Activated CD8-positive, alpha-beta memory T cell treated with anti-CD3 and anti-CD28 coated beads for 36 hours (primary cell): ENCODE measurements at regions not wholly inside any gene's neighbourhood (a gene's known extent, or its start where the extent isn't known, plus 50 kb on each side); places are given as distances from the start of the nearest gene placed in this dataset.

Experiments
- CTCF ChIA-PET: fragments of 350-600 bp; sonication (Branson Sonifier 250); formaldehyde crosslinking; loops from one replicate; lab custom pipeline; 2021; ENCODE audit warnings: antibody characterized with exemption; lab: Charles Lee
- POLR2A ChIA-PET: fragments of 350-600 bp; sonication (Branson Sonifier 250); formaldehyde crosslinking; loops from one replicate; lab custom pipeline; 2021; ENCODE audit warnings: antibody characterized with exemption; lab: Charles Lee

DNA sequence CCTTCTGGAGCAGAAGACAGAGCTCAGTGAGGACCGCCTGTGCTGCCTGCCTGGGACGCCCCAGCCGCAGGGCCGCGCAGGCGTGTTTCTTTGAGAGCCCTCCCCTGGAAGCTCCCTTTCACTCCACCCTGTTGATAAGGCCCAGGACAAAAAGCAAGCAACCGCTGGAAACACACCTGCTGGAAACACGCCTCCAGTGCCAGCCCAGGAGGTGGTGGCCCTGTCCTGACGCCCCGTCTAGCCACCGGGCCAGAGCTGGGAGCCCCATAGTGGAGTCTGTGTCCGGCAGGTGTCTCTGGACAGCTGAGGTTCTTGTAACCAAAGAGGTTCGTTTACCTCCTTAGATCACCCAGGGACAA, 173.8 kb downstream of the KATNAL1 start:
- POLR2A ChIA-PET, result interaction anchor here (1.5 to 1.9 kb wide), 2 partner anchors 9 to 25 kb away, joined by 6 to 11 read pairs; no protein-coding TSS in a partner anchor
- CTCF ChIA-PET, result interaction anchor here (0.6 to 7.4 kb wide), 9 partner anchors 11 to 518 kb away, joined by 3 to 83 read pairs (median 5); no protein-coding TSS in a partner anchor

DNA sequence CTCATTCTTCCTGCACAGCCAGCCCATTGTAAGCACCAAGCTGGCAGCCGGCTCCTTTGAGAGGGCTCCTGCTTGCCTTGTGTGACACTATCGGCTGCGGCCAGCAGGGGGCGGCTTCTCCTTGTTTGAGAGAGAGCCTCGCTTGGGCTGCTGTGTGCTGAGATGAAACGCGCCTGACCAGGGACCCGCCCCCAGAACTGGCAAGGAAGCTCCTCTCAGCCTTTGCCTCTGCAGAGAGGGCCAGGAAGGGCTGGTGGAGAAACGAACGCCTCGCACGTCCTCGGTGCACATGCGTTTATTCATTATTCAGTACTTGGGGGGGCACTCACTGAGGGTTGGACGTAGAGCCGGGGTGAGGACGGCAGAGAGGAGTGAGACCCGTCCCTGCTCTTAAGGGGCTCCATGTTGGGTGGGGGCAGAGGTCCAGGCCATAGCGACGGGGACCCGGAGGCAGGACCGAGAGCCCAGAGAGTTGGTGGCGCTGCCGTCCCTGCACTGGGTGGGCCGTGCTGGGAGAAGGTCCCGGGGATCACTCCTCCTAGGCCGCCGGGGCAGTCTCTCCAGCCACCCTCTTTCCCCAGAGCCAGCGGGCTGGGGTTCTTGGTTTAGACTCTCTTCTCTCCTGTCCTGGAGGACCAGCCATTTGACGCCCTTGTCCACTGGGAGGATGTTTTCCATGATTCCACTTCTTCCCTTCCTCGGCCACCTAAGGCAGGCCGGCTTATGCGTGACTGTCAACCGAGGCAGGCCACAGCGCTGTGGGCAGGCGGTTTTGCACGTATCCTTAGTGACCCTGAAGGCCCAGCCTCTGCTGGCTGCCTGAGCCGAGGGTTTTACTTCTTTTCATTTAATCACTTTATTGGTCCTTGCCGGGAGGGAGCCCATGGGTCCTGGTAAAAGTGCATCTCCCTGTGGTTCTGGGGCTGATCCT, 174.5 kb downstream of the KATNAL1 start:
- CTCF ChIA-PET, result interaction anchor here (0.6 to 7.4 kb wide), 28 partner anchors 11 to 520 kb away, joined by 3 to 83 read pairs (median 4); partner anchors contain the start of gene KATNAL1
- POLR2A ChIA-PET, result interaction anchor here (1.5 to 1.9 kb wide), 2 partner anchors 10 to 26 kb away, joined by 6 to 11 read pairs; no protein-coding TSS in a partner anchor

DNA sequence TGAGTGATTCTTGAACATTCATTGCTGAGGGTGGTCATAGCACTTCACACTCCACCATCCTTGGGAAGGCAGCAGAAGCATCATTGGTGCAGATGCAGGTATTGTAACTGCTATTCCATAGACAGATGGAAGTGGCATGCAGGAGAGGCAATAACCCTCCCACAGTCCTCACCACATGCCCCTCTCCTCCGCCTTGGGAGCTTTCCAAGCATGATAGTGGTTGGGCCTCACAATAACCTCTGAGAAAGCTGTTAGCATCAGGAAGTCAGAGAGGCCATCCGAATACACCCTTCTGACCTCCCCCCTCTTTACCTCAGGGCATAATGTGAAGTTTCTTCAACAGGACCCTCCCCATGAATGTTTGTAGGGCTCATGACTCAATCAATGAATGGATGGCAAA, 177.9 kb downstream of the KATNAL1 start:
- POLR2A ChIA-PET, result no interaction called here

DNA sequence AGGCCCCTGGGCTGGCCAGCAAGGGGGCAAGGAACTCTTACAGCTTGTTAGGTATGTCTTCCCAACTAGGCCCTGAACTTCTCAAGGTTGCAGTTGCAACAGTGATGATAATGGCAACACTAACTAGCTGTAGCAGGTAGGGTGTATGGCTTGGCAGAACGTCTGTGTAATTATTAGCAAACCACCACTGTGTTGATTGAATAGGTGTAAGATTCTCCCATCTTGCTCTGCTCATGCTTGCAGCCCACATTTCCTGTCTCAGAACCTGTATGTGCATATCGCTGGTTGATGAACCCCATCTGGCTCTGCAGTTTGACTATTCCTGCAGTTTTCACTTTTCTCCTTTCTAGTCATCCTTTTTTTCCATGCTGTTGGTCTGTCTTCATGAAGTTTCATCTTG, 178.8 kb downstream of the KATNAL1 start:
- POLR2A ChIA-PET, result no interaction called here
- CTCF ChIA-PET, result interaction anchor here (0.6 to 0.7 kb wide), 2 partner anchors 14 to 66 kb away, joined by 3 read pairs; no protein-coding TSS in a partner anchor

More for the DNA sequence above, 177.9 kb downstream of the KATNAL1 start:
- CTCF ChIA-PET, result interaction anchor here (7.4 kb wide), 1 partner anchor 16 kb away, joined by 83 read pairs; no protein-coding TSS in a partner anchor

DNA sequence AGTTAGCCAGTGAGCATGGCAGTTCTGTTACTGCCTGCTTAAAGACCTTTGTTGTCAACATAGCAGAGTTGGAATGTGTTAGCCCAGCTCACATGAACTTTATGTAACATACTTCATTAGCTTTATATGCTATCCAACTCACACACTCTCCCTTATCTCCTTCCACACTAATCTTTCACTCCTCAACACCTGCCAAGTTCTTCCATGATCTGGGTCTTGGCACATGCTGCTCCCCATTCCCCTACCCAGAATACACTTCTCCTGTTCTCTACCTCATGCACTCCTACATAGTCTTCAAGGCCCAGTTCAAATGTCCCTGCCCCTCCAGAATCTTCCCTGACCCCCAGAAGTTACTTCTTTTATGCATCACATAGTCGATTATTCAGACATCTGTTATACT, 179.3 kb downstream of the KATNAL1 start:
- ChIA-PET POLR2A (no interaction called here), CTCF (interaction anchor here (0.6 to 0.7 kb wide), 2 partner anchors 13 to 66 kb away, joined by 3 read pairs; no protein-coding TSS in a partner anchor)

DNA sequence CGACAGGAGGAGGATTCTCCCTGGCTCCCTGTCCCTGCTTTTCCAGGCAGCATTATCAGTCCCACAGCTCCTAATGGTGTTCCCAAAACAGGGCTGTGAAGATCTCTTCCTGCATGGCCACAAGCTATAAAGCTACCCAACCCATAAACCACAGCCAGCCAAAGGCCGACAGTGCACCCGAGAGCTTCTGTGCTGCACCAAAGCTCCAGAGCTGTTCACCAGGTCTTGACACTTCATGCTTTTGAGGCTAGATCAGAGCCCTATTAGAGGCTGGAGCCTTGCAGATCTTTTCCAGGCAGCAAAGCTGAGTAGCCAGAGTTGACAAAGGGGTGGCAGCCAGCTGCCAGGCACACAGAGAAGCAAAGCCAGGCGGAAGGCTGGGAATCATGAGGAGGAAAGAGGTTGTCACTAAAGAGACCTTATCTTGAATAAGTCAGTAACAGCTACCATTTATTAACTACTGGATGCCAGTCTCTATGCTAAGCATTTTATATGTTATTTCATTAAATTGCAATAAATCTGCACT, 180.4 kb downstream of the KATNAL1 start:
- CTCF ChIA-PET, result interaction anchor here (1.0 to 1.8 kb wide), 2 partner anchors 12 to 31 kb away, joined by 3 to 4 read pairs; no protein-coding TSS in a partner anchor
- POLR2A ChIA-PET, result no interaction called here

DNA sequence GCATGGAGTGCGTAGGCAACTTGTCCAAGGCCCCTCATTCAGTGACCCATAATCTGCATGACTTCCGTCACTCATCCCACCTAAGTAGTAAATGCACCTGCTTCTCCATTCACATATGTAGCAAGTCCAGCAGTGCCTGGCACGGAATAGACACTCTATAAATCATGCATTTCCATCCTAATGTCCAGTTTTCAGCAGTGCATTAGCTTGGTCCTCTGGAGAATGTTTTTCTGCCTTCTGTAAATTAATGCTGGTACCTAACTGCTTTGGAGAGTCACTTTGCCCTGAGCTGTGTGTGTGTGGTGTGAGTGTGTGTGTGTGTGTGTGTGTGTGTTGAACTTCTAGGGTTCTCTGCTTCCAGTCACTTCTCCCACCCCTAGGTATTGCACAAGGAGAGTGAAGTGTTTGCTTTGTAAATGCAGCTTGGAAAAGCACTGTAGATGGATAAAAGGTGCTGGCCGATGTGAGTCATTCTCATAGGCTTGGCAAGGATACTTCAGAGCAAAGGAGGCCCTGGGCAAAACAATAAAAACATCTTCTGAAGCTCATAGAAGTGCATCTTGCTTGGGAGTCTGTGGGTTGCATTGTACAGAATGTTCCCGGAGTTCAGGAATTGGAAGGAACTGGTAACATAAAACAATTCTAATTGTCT, 181.8 kb downstream of the KATNAL1 start:
- ChIA-PET CTCF (interaction anchor here (1.8 kb wide), 1 partner anchor 10 kb away, joined by 4 read pairs; no protein-coding TSS in a partner anchor), POLR2A (no interaction called here)

DNA sequence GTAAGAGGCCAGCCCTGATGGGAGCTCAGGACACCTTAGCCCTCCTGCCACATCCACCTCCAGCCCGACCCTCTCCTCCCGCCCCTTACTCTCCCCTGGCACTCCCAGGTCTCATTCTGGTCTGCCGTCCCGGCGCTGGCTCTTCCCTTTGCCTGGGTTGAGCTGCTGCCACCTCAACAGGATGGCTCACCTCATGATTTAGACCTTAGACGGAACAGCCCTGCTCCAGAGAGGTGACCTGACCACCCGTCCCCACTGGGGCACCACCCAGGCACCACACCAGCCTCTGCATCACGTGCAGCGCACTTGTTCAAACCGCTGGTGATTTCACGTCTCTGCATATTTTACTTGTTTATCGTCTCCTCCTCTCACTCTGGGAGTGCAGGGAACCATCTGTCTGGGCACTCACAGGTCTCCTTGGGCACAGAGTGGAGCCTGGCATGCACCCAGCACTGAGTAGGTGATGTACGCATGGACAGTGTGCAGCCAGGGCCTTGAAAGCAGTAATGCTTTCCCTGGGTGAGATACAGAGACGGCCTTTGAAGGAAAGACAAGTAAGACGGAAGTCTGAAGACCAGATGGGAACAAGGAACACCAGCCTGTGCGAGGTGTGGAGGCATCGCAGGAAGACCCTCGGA, 183.1 kb downstream of the KATNAL1 start:
- POLR2A ChIA-PET, result no interaction called here
- CTCF ChIA-PET, result no interaction called here

DNA sequence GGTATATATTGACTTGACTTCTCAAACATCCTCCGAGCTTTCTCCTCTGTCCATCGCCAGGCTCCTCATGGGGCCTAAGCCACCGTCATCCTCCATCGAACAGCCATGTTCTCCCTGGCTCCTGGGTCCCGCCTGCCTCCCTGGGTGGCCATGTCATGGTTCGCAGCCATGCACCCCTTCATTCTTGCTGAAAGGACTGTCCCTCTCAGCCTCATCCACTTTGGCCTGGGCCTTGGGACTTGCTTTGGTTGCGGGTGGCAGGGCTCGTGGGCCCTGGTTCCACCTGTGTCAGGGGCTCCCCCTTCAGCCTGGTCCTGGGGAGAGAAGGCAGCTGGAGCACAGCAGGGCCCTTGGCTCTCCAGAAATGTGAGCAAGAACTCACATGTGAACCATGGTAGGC, 183.8 kb downstream of the KATNAL1 start:
- ChIA-PET POLR2A (no interaction called here), CTCF (interaction anchor here (1.1 to 3.8 kb wide), 2 partner anchors 9 kb away, joined by 5 to 18 read pairs; no protein-coding TSS in a partner anchor)

DNA sequence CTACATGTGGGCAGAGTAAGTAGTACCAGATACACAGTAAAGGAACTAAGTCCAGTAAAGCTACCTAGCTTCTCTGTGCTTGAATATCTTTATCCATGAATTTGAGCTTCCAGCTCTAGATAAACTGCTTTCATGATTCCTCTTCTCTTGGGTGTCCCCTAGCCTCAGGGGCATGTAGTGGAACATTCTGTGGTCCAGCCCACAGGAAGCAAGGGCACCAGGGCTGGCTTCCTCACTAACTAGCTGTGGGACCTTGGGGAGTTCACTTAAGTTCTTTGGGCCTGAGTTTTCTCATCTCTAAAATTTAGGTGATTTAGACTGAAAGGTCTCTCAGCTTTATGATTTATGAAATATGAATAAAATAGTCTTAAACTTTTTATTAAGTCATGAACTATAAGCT, 185.7 kb downstream of the KATNAL1 start:
- POLR2A ChIA-PET, result no interaction called here
- CTCF ChIA-PET, result interaction anchor here (1.5 to 3.8 kb wide), 2 partner anchors 11 to 37 kb away, joined by 5 to 18 read pairs; no protein-coding TSS in a partner anchor

DNA sequence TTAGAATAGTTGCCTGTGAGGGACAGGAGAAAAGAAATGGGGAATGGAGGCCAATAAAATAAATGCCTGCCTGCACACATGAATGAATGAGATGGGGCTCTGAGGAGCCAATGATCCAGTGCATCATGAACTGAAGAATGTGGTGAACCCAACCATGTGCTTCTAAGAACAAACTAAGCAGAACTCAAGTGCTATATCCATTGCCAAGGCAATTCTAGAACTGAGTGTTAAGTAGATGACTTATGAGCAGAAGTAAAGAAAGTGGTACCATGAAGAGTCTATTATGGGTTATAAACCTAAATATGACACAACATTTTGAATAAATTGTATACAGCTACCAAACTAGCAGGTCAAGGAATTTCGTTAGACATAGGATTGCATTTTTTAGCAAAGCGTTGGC, 186.1 kb downstream of the KATNAL1 start:
- CTCF ChIA-PET, result interaction anchor here (1.5 to 3.8 kb wide), 2 partner anchors 11 to 37 kb away, joined by 5 to 18 read pairs; no protein-coding TSS in a partner anchor
- POLR2A ChIA-PET, result no interaction called here

DNA sequence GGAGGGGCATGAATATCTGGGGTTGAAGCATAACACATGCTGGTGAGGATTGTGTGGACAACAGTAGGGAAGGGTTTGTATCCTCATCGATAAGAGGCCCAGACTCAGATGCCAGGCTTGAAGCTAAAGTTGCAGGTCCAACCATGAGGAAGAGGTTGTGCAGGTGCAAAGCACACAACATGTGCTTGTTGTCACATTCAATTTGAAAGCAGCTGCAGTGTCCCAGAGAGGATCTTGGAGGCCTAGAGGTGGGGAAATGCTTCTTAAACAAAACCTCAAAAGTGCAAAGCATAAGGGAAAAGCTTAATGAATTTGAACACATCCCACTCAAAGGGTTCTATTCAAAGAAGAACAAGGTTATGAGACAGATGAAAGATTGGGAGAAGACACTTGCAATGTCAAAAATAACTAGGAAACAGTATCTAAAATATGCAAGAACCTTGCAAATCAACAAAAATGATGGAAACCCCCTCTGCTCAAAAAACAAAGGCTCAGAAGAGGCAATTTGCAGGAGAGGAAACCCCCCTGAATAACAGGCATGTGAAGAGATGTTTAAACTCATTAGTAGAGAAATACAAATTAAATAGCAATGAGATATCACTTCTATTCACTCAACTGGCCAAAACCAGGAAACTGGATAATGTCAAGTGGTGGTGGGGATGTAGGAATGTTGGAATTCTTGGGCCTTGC, 187.1 kb downstream of the KATNAL1 start:
- CTCF ChIA-PET, result interaction anchor here (1.4 to 3.8 kb wide), 3 partner anchors 12 to 38 kb away, joined by 4 to 18 read pairs (median 5); no protein-coding TSS in a partner anchor
- POLR2A ChIA-PET, result interaction anchor here (1.5 kb wide), 1 partner anchor 269 kb away, joined by 8 read pairs; the partner anchor contains the start of gene UBL3

DNA sequence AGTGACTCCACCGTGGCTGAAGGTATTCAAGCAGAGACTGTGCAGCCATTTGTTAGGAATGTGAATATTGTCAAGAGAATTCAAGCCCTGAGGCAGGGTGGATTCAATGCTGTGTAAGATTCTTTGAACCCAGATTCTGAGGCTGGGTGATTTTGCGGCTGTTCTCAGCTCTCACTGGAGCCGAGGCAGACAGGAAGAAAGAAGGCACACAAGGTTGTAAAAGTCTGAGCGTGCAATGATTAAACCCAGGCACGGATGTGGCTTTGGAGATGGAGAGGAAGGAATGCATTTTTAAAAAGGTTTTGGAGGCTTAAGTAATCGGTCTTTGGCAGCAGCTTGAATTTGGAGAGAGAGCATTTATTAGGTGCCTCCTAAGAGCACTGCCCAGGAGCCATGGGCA, 187.9 kb downstream of the KATNAL1 start:
- POLR2A ChIA-PET, result interaction anchor here (1.5 kb wide), 1 partner anchor 269 kb away, joined by 8 read pairs; the partner anchor contains the start of gene UBL3
- CTCF ChIA-PET, result interaction anchor here (1.4 kb wide), 1 partner anchor 26 kb away, joined by 4 read pairs; no protein-coding TSS in a partner anchor

DNA sequence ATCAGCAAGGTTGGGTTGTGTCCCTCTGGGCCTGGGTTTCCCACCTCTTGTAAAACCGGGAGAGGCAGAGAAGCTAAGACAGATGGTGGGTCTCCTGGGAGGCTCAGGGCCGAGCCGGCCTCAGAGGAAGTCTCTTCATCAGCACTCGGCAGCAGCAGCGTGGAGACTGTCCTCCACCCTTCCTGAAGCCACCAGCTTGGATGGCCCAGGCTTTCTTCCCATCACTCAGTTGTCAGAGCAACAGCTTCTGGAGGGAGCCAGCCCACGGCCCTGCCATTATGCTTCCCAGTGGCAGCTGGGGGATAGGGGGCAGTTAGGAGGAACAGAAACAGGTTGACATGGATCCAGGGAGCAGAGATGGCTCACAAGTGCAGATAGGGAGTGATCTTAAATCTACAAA, 191.0 kb downstream of the KATNAL1 start:
- POLR2A ChIA-PET, result no interaction called here
- CTCF ChIA-PET, result interaction anchor here (2.5 to 4.4 kb wide), 3 partner anchors 16 to 347 kb away, joined by 8 to 40 read pairs (median 15); no protein-coding TSS in a partner anchor

DNA sequence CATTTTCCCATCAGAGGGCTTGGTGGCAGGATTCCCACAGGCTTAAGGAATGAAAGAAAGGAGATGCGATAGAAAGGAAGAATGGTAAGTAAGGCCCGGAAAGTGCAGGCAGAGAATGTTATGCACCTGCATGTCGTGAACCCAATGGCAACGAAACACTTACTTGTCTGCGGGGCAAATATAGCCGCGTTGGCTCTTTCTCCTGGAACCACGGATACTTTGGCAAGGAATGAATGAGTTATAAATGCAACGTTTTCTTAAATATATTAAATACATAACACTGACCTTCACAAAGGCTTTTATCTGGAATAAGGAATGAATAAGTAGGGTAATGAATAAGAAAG, 192.1 kb downstream of the KATNAL1 start:
- ChIA-PET POLR2A (interaction anchor here (0.5 to 0.9 kb wide), 3 partner anchors 332 to 872 kb away, joined by 3 to 4 read pairs (median 3); no protein-coding TSS in a partner anchor), CTCF (interaction anchor here (0.6 to 4.4 kb wide), 23 partner anchors 8 to 481 kb away, joined by 3 to 40 read pairs (median 3); no protein-coding TSS in a partner anchor)

DNA sequence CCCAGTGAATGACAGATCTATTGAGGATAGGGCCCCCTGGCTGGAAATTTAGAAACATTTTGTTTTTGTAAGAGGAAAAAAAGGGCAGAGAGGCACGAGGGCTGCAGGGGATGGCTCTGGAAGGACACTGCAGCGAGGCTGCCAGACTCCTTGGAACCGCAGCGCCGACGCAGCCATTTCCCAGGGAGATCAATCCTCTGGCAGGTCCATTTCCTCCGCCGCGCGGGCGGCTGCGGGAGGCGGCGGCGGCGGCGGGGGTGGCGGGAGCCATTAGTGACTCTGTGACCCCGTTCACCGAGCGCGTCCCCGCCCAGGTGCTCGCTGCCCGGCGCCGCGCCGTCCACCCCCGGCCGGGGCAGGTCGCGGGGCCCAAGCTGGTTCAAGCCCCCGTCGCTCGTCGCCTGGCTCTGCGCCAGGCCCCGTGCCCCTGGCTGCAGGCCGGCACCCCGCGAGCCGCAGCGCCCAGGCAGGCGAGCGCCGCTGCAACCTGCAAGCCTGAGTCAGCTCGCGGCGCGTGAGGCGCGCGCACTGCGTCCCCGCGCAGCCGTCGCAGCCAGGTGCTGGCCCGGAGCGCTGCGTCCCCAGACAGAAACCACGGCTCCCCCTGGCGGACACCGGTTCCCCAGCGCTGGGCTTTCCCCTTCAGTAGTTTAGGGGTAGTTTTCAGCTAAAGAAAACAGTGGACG, 192.6 kb downstream of the KATNAL1 start:
- ChIA-PET CTCF (interaction anchor here (0.6 to 4.4 kb wide), 25 partner anchors 8 to 480 kb away, joined by 3 to 40 read pairs (median 4); no protein-coding TSS in a partner anchor), POLR2A (interaction anchor here (0.8 to 0.9 kb wide), 2 partner anchors 332 to 344 kb away, joined by 3 to 4 read pairs; no protein-coding TSS in a partner anchor)
